ENCODE measurements at regions not wholly inside any gene's neighbourhood (a gene's known extent, or its start where the extent isn't known, plus 50 kb on each side); places are given as distances from the start of the nearest gene placed in this dataset.

- Histone ChIP-seq H3K27me3 (ENCODE audit: control insufficient read depth in 5 of 5, insufficient read depth in 4 of 5, low read length in 5 of 5) (no peaks in the 10 kb centered on the region), H3K27ac (ENCODE audit: low read depth, low read length) (no peak overlapping the region)
These were observed 136.9 kb upstream of the PFN2 start for GRCh38 chr3:150107429-150108175.

GRCh38 chr3:150106740-150107428 lies 136.2 kb upstream of the PFN2 start:
- Histone ChIP-seq H3K9me3 (ENCODE audit: control insufficient read depth in 5 of 5, low read length in 5 of 5) (peaks cover 0 to 2% (median 0%) of the 10 kb centered on the region in 5 donors), H3K9ac (ENCODE audit: low read length in 5 of 5) (no peak overlapping the region), H3K27me3 (ENCODE audit: control insufficient read depth in 5 of 5, insufficient read depth in 4 of 5, low read length in 5 of 5) (no peaks in the 10 kb centered on the region), H3K36me3 (ENCODE audit: control insufficient read depth in 5 of 5, insufficient read depth in 5 of 5, low read length in 5 of 5) (no peaks in the 10 kb centered on the region), H3K4me1 (ENCODE audit: control insufficient read depth in 5 of 5, insufficient read depth in 5 of 5, low read length in 5 of 5) (no peaks in the 10 kb centered on the region), H3K27ac (ENCODE audit: low read depth, low read length) (no peak overlapping the region), H3K4me3 (ENCODE audit: low read depth in 1 of 5, low read length in 5 of 5) (no peak overlapping the region)

More at GRCh38 chr3:150107429-150108175, 136.9 kb upstream of the PFN2 start:
- no peaks in the 10 kb centered on the region for H3K36me3 ChIP-seq (ENCODE audit: control insufficient read depth in 5 of 5, insufficient read depth in 5 of 5, low read length in 5 of 5)
- no peak overlapping the region for H3K9ac ChIP-seq (ENCODE audit: low read length in 5 of 5)
- H3K4me1 ChIP-seq (ENCODE audit: control insufficient read depth in 5 of 5, insufficient read depth in 5 of 5, low read length in 5 of 5) = no peaks in the 10 kb centered on the region
- no peak overlapping the region for H3K4me3 ChIP-seq (ENCODE audit: low read depth in 1 of 5, low read length in 5 of 5)
- no peaks in the 10 kb centered on the region for H3K9me3 ChIP-seq (ENCODE audit: control insufficient read depth in 5 of 5, low read length in 5 of 5)

- H3K27me3 ChIP-seq (ENCODE audit: control insufficient read depth in 5 of 5, insufficient read depth in 4 of 5, low read length in 5 of 5) = no peaks in the 10 kb centered on the region
- H3K36me3 ChIP-seq (ENCODE audit: control insufficient read depth in 5 of 5, insufficient read depth in 5 of 5, low read length in 5 of 5) = no peaks in the 10 kb centered on the region
- no peak overlapping the region for H3K9ac ChIP-seq (ENCODE audit: low read length in 5 of 5)
- H3K27ac ChIP-seq (ENCODE audit: low read depth, low read length) = no peak overlapping the region
- no peaks in the 10 kb centered on the region for H3K4me1 ChIP-seq (ENCODE audit: control insufficient read depth in 5 of 5, insufficient read depth in 5 of 5, low read length in 5 of 5)
- H3K4me3 ChIP-seq (ENCODE audit: low read depth in 1 of 5, low read length in 5 of 5) = no peak overlapping the region
- peaks cover 0 to 8% (median 0%) of the 10 kb centered on the region in 5 donors for H3K9me3 ChIP-seq (ENCODE audit: control insufficient read depth in 5 of 5, low read length in 5 of 5)
These were observed 135.4 kb upstream of the PFN2 start for GRCh38 chr3:150105886-150106612.

- no peaks in the 10 kb centered on the region for H3K36me3 ChIP-seq (ENCODE audit: control insufficient read depth in 5 of 5, insufficient read depth in 5 of 5, low read length in 5 of 5)
- H3K27me3 ChIP-seq (ENCODE audit: control insufficient read depth in 5 of 5, insufficient read depth in 4 of 5, low read length in 5 of 5) = no peaks in the 10 kb centered on the region
- H3K9ac ChIP-seq (ENCODE audit: low read length in 5 of 5) = no peak overlapping the region
- H3K27ac ChIP-seq (ENCODE audit: low read depth, low read length) = no peak overlapping the region
- no peaks in the 10 kb centered on the region for H3K4me1 ChIP-seq (ENCODE audit: control insufficient read depth in 5 of 5, insufficient read depth in 5 of 5, low read length in 5 of 5)
- H3K9me3 ChIP-seq (ENCODE audit: control insufficient read depth in 5 of 5, low read length in 5 of 5) = peaks cover 0 to 8% (median 0%) of the 10 kb centered on the region in 5 donors
- no peak overlapping the region for H3K4me3 ChIP-seq (ENCODE audit: low read depth in 1 of 5, low read length in 5 of 5)
These were observed 134.3 kb upstream of the PFN2 start for GRCh38 chr3:150105025-150105424.

GRCh38 chr3:150104564-150104963 lies 133.9 kb upstream of the PFN2 start:
- Histone ChIP-seq H3K4me1 (ENCODE audit: control insufficient read depth in 5 of 5, insufficient read depth in 5 of 5, low read length in 5 of 5) (no peaks in the 10 kb centered on the region), H3K27me3 (ENCODE audit: control insufficient read depth in 5 of 5, insufficient read depth in 4 of 5, low read length in 5 of 5) (no peaks in the 10 kb centered on the region), H3K4me3 (ENCODE audit: low read depth in 1 of 5, low read length in 5 of 5) (no peak overlapping the region), H3K9me3 (ENCODE audit: control insufficient read depth in 5 of 5, low read length in 5 of 5) (peaks cover 0 to 8% (median 0%) of the 10 kb centered on the region in 5 donors), H3K27ac (ENCODE audit: low read depth, low read length) (no peak overlapping the region), H3K36me3 (ENCODE audit: control insufficient read depth in 5 of 5, insufficient read depth in 5 of 5, low read length in 5 of 5) (no peaks in the 10 kb centered on the region), H3K9ac (ENCODE audit: low read length in 5 of 5) (no peak overlapping the region)

GRCh38 chr3:150101016-150101415 lies 130.3 kb upstream of the PFN2 start:
- no peak overlapping the region for H3K9ac ChIP-seq (ENCODE audit: low read length in 5 of 5)
- peaks cover 0 to 4% (median 0%) of the 10 kb centered on the region in 5 donors for H3K4me1 ChIP-seq (ENCODE audit: control insufficient read depth in 5 of 5, insufficient read depth in 5 of 5, low read length in 5 of 5)
- H3K4me3 ChIP-seq (ENCODE audit: low read depth in 1 of 5, low read length in 5 of 5) = no peak overlapping the region
- no peak overlapping the region for H3K27ac ChIP-seq (ENCODE audit: low read depth, low read length)
- H3K9me3 ChIP-seq (ENCODE audit: control insufficient read depth in 5 of 5, low read length in 5 of 5) = peaks cover 0 to 8% (median 0%) of the 10 kb centered on the region in 5 donors
- no peaks in the 10 kb centered on the region for H3K27me3 ChIP-seq (ENCODE audit: control insufficient read depth in 5 of 5, insufficient read depth in 4 of 5, low read length in 5 of 5)
- H3K36me3 ChIP-seq (ENCODE audit: control insufficient read depth in 5 of 5, insufficient read depth in 5 of 5, low read length in 5 of 5) = no peaks in the 10 kb centered on the region

GRCh38 chr3:150098621-150099020 lies 127.9 kb upstream of the PFN2 start:
- Histone ChIP-seq H3K27me3 (ENCODE audit: control insufficient read depth in 5 of 5, insufficient read depth in 4 of 5, low read length in 5 of 5) (no peaks in the 10 kb centered on the region), H3K9ac (ENCODE audit: low read length in 5 of 5) (no peak overlapping the region), H3K27ac (ENCODE audit: low read depth, low read length) (no peak overlapping the region), H3K9me3 (ENCODE audit: control insufficient read depth in 5 of 5, low read length in 5 of 5) (peaks cover 0 to 8% (median 0%) of the 10 kb centered on the region in 5 donors), H3K4me1 (ENCODE audit: control insufficient read depth in 5 of 5, insufficient read depth in 5 of 5, low read length in 5 of 5) (peaks cover 0 to 4% (median 0%) of the 10 kb centered on the region in 5 donors), H3K4me3 (ENCODE audit: low read depth in 1 of 5, low read length in 5 of 5) (no peak overlapping the region), H3K36me3 (ENCODE audit: control insufficient read depth in 5 of 5, insufficient read depth in 5 of 5, low read length in 5 of 5) (no peaks in the 10 kb centered on the region)

- H3K9ac ChIP-seq (ENCODE audit: low read length in 5 of 5) = no peak overlapping the region
- peaks cover 0 to 8% (median 0%) of the 10 kb centered on the region in 5 donors for H3K9me3 ChIP-seq (ENCODE audit: control insufficient read depth in 5 of 5, low read length in 5 of 5)
- no peak overlapping the region for H3K27ac ChIP-seq (ENCODE audit: low read depth, low read length)
- peaks cover 0 to 4% (median 0%) of the 10 kb centered on the region in 5 donors for H3K4me1 ChIP-seq (ENCODE audit: control insufficient read depth in 5 of 5, insufficient read depth in 5 of 5, low read length in 5 of 5)
- H3K27me3 ChIP-seq (ENCODE audit: control insufficient read depth in 5 of 5, insufficient read depth in 4 of 5, low read length in 5 of 5) = no peaks in the 10 kb centered on the region
- H3K4me3 ChIP-seq (ENCODE audit: low read depth in 1 of 5, low read length in 5 of 5) = no peak overlapping the region
- no peaks in the 10 kb centered on the region for H3K36me3 ChIP-seq (ENCODE audit: control insufficient read depth in 5 of 5, insufficient read depth in 5 of 5, low read length in 5 of 5)
These were observed 126.8 kb upstream of the PFN2 start for GRCh38 chr3:150097588-150097890.

- Histone ChIP-seq H3K27ac (ENCODE audit: low read depth, low read length) (no peak overlapping the region), H3K4me1 (ENCODE audit: control insufficient read depth in 5 of 5, insufficient read depth in 5 of 5, low read length in 5 of 5) (peaks cover 0 to 4% (median 0%) of the 10 kb centered on the region in 5 donors), H3K36me3 (ENCODE audit: control insufficient read depth in 5 of 5, insufficient read depth in 5 of 5, low read length in 5 of 5) (no peaks in the 10 kb centered on the region), H3K27me3 (ENCODE audit: control insufficient read depth in 5 of 5, insufficient read depth in 4 of 5, low read length in 5 of 5) (no peaks in the 10 kb centered on the region), H3K9me3 (ENCODE audit: control insufficient read depth in 5 of 5, low read length in 5 of 5) (peaks cover 0 to 7% (median 0%) of the 10 kb centered on the region in 5 donors), H3K4me3 (ENCODE audit: low read depth in 1 of 5, low read length in 5 of 5) (no peak overlapping the region), H3K9ac (ENCODE audit: low read length in 5 of 5) (no peak overlapping the region)
These were observed 126.2 kb upstream of the PFN2 start for GRCh38 chr3:150096700-150097587.

Data from subcutaneous abdominal adipose tissue (tissue), 5 donors.